ENCODE measurements at regions not wholly inside any gene's neighbourhood (a gene's known extent, or its start where the extent isn't known, plus 50 kb on each side); places are given as distances from the start of the nearest gene placed in this dataset.

- peak in 3 of 8 donors; percentile 26 to 44 (median 34) for ATAC-seq
- intact Hi-C loops (cut with DNase I): loop anchor here in 1 of 10 donors (5.0 kb wide), 1 partner anchor 49 kb away; no protein-coding TSS in a partner anchor
- H3K36me3 ChIP-seq: no peaks in the 10 kb centered on the region
- 58 to 71% methylated on average over 7 of the region's 7 CpGs for WGBS, 2 donors
- peaks cover 0 to 20% (median 3%) of the 10 kb centered on the region in 9 donors for H3K4me1 ChIP-seq
- no peaks in the 10 kb centered on the region for H3K27me3 ChIP-seq
- no peak for TF ChIP-seq CTCF (IDR thresholded peaks at IDR 0.05)
- DNase-seq: no peak
- H3K9me3 ChIP-seq: no peaks in the 10 kb centered on the region
- no peak overlapping the region for H3K4me3 ChIP-seq
- H3K27ac ChIP-seq: peak overlapping the region in 1 of 10 donors; percentile 11
Measured at GRCh38 chr1:168970926-168971659, 135.4 kb upstream of the ATP1B1 start.

GRCh38 chr1:168972225-168972624, 134.3 kb upstream of the ATP1B1 start:
- no peaks in the 10 kb centered on the region for H3K36me3 ChIP-seq
- H3K4me1 ChIP-seq: peaks cover 0 to 20% (median 3%) of the 10 kb centered on the region in 9 donors
- no peaks in the 10 kb centered on the region for H3K27me3 ChIP-seq
- ATAC-seq (no peak), DNase-seq (no peak)
- 81 to 84% methylated on average over 4 of the region's 4 CpGs for WGBS, 2 donors
- H3K4me3 ChIP-seq: no peak overlapping the region
- intact Hi-C loops (cut with DNase I): loop anchor here in 1 of 10 donors (5.0 kb wide), 1 partner anchor 50 kb away; no protein-coding TSS in a partner anchor
- no peak overlapping the region for H3K27ac ChIP-seq
- no peaks in the 10 kb centered on the region for H3K9me3 ChIP-seq
- no peak for TF ChIP-seq CTCF (IDR thresholded peaks at IDR 0.05)

- Histone ChIP-seq H3K27me3 (no peaks in the 10 kb centered on the region), H3K4me3 (no peak overlapping the region), H3K36me3 (no peaks in the 10 kb centered on the region), H3K4me1 (peaks cover 0 to 20% (median 3%) of the 10 kb centered on the region in 9 donors), H3K27ac (no peak overlapping the region), H3K9me3 (no peaks in the 10 kb centered on the region)
- intact Hi-C loops (cut with DNase I): loop anchor here in 1 of 10 donors (5.0 kb wide), 1 partner anchor 51 kb away; no protein-coding TSS in a partner anchor
- ATAC-seq: peak in 2 of 8 donors; percentile 29 to 46
- no peak for TF ChIP-seq CTCF (IDR thresholded peaks at IDR 0.05)
- no peak for DNase-seq
- 43 to 57% methylated on average over 2 of the region's 2 CpGs for WGBS, 2 donors
Measured at GRCh38 chr1:168972887-168973286, 133.6 kb upstream of the ATP1B1 start.

- Histone ChIP-seq H3K9me3 (no peaks in the 10 kb centered on the region), H3K27me3 (no peaks in the 10 kb centered on the region), H3K4me3 (no peak overlapping the region), H3K27ac (no peak overlapping the region), H3K4me1 (peaks cover 0 to 20% (median 3%) of the 10 kb centered on the region in 9 donors), H3K36me3 (no peaks in the 10 kb centered on the region)
- WGBS, 2 donors: 95 to 96% methylated on average over 5 of the region's 5 CpGs
- no peak for ATAC-seq
- DNase-seq: no peak
- intact Hi-C loops (cut with DNase I): loop anchor here in 1 of 10 donors (5.0 kb wide), 1 partner anchor 52 kb away; no protein-coding TSS in a partner anchor
- TF ChIP-seq CTCF (IDR thresholded peaks at IDR 0.05): no peak
Measured at GRCh38 chr1:168974117-168974516, 132.4 kb upstream of the ATP1B1 start.

Data from heart right ventricle (tissue), 16 donors.